IPS DF 6.9 (cell line): ENCODE measurements at regions not wholly inside any gene's neighbourhood (a gene's known extent, or its start where the extent isn't known, plus 50 kb on each side); places are given as distances from the start of the nearest gene placed in this dataset.
"Not testable (repeated sequence)": the region's sequence is repeated elsewhere in the genome, so short reads cannot be mapped to it uniquely, and the experiment has no call there.

ENCODE experiments used
- DNase-seq: peaks from one replicate; pipeline ENCODE4 v3.0.0-alpha.2; 2013; ENCODE audit warnings: low read depth, low spot score
- H3K27ac ChIP-seq: one replicate; pipeline ENCODE4 v1.5.1; 2013; ENCODE audit warnings: low read length, control low read depth
- H3K27me3 ChIP-seq: 2 replicates; pipeline ENCODE4 v1.6.1; 2013; ENCODE audit warnings: mild to moderate bottlenecking, low read length; ENCODE audit not compliant: control insufficient read depth, insufficient read depth
- H3K36me3 ChIP-seq: 2 replicates; pipeline ENCODE4 v1.6.1; 2013; ENCODE audit warnings: low read length; ENCODE audit not compliant: control insufficient read depth, insufficient read depth
- H3K4me1 ChIP-seq: 2 replicates; pipeline ENCODE4 v1.6.1; 2013; ENCODE audit warnings: low read length; ENCODE audit not compliant: control insufficient read depth, insufficient read depth
- H3K4me3 ChIP-seq: 2 replicates; pipeline ENCODE4 v1.5.1; 2013; ENCODE audit warnings: mild to moderate bottlenecking, low read length
- H3K9me3 ChIP-seq: 2 replicates; pipeline ENCODE4 v1.6.1; 2013; ENCODE audit warnings: low read length, inconsistent platforms; ENCODE audit not compliant: control insufficient read depth, insufficient read depth
- WGBS: extraction: QIAGEN DNeasy Blood & Tissue Kit; methylation state at CpG from one replicate; pipeline ENCODE4 v1.1.7; 2013; ENCODE audit warnings: mixed read lengths, missing lambda C conversion rate; ENCODE audit not compliant: insufficient read length, insufficient coverage; 5-methylcytosine and 5-hydroxymethylcytosine counted together

DNA sequence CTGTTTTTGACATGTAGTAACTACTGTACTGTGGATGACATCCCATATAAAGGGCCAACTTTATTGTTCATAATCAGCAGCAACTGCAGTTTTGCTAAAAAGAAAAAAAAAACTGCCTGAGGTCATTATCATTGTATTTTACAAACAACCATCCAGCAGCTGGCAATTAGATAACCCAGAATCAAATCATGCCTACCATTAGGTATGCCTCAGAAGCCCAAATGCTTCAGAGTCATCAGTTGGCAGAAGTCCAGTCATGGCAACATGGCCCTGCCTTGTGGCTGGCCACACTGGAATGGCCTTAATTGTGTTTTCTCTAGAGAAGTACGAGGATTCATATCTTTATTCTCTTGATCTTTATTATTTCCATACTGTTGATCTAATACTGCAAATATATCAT lies 462.4 kb upstream of the NRSN1 start:
- Histone ChIP-seq H3K36me3 (no peaks in the 10 kb centered on the region), H3K4me1 (no peaks in the 10 kb centered on the region), H3K9me3 (no peaks in the 10 kb centered on the region), H3K4me3 (no peak overlapping the region), H3K27me3 (no peaks in the 10 kb centered on the region), H3K27ac (no peak overlapping the region)
- no CpG with 5 or more reads among the region's 1 CpG for WGBS
- no peak for DNase-seq

DNA sequence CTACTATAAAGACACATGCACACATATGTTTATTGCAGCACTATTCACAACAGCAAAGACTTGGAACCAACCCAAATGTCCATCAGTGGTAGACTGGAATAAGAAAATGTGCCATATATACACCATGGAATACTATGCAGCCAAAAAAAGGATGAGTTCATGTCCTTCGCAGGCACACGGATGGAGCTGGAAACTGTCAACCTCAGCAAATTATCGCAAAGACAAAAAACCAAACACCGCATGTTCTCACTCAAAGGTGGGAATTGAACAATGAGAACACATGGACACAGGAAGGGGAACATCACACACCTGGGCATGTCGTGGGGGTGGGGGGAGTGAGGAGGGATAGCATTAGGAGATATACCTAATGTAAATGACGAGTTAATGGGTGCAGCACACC lies 460.1 kb upstream of the NRSN1 start:
- DNase-seq, H3K27ac ChIP-seq, H3K4me1 ChIP-seq, H3K36me3 ChIP-seq, H3K4me3 ChIP-seq, H3K27me3 ChIP-seq, H3K9me3 ChIP-seq: not testable (repeated sequence)
- WGBS, result no CpG with 5 or more reads among the region's 6 CpGs

DNA sequence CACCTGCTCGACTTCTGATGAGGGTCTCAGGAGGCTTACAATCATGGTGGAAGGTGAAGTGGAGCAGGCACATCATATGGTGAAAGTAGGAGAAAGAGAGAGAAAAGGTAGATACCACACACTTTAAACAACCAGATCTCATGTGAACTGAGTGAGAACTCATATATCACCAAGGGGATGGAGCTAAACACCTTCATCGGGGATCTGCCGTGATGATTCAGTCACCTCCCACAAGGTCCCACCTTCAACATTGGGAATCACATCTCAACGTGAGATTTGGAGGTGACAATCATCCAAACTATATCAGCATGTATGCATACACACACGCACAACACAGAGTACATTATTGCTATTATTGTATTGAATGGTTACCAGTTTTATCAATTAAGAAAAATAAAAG lies 453.3 kb upstream of the NRSN1 start:
- Histone ChIP-seq H3K9me3 (no peaks in the 10 kb centered on the region), H3K4me3 (no peak overlapping the region), H3K27me3 (no peaks in the 10 kb centered on the region), H3K27ac (no peak overlapping the region), H3K4me1 (no peaks in the 10 kb centered on the region), H3K36me3 (no peaks in the 10 kb centered on the region)
- no CpG with 5 or more reads among the region's 5 CpGs for WGBS
- no peak for DNase-seq

DNA sequence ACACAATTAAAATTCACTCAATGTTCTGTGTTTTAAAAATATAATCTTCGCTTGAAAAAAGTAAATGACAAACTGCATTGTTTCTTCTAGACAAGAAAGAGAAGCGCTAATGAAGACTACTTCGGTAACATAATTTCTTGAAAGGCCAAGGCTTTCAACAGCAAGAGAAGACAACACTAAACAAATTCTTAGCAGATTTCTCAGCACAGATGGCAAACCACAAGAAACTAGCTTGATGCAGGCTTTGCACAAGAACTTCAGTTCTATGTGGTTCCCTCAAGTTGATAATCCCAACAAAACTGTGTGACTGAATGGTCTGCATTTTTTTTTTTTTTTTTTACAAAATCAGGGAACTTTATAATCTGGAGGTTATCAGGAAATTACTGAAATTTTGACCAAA lies 447.4 kb upstream of the NRSN1 start:
- Histone ChIP-seq H3K4me3 (no peak overlapping the region), H3K4me1 (no peaks in the 10 kb centered on the region), H3K9me3 (no peaks in the 10 kb centered on the region), H3K27me3 (no peaks in the 10 kb centered on the region), H3K36me3 (no peaks in the 10 kb centered on the region), H3K27ac (no peak overlapping the region)
- WGBS, result 100% methylated on average over 1 of the region's 3 CpGs
- no peak for DNase-seq

GRCh38 chr6:23681743-23682142 lies 444.3 kb upstream of the NRSN1 start:
- no CpG with 5 or more reads among the region's 3 CpGs for WGBS
- Histone ChIP-seq H3K36me3 (no peaks in the 10 kb centered on the region), H3K4me1 (0 out of 2 replicates have a peak, but pooled peaks cover 1% of the 10 kb centered on the region), H3K4me3 (no peak overlapping the region), H3K9me3 (no peaks in the 10 kb centered on the region), H3K27ac (no peak overlapping the region), H3K27me3 (no peaks in the 10 kb centered on the region)
- no peak for DNase-seq

DNA sequence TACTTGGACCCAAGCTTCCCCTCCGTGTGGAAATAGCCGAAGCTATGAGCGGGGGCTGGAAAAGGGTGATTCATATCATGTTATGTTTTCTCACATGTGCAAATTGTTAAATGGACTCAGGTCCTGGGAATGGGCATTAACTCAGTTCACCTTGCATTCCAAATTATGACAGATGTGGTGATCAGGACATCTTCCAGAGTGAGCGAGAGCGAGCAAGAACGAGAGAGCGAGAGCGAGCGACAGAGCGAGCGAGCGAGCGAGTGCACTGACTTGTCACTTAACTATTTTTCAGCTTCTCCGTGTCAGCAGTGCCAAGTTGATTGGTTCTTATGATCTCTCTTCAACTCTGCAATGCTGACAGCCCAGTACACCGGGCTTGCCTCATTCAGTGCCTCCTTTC lies 437.4 kb upstream of the NRSN1 start:
- no peak overlapping the region for H3K4me3 ChIP-seq
- H3K4me1 ChIP-seq, result 0 out of 2 replicates have a peak, but pooled peaks cover 1% of the 10 kb centered on the region
- no peak overlapping the region for H3K27ac ChIP-seq
- no peaks in the 10 kb centered on the region for H3K36me3 ChIP-seq
- H3K27me3 ChIP-seq, result no peaks in the 10 kb centered on the region
- DNase-seq, result no peak
- no CpG with 5 or more reads among the region's 15 CpGs for WGBS
- no peaks in the 10 kb centered on the region for H3K9me3 ChIP-seq

- Histone ChIP-seq H3K4me3 (no peak overlapping the region), H3K27ac (no peak overlapping the region)
Observed at GRCh38 chr6:23690453-23691049, 435.5 kb upstream of the NRSN1 start.

DNA sequence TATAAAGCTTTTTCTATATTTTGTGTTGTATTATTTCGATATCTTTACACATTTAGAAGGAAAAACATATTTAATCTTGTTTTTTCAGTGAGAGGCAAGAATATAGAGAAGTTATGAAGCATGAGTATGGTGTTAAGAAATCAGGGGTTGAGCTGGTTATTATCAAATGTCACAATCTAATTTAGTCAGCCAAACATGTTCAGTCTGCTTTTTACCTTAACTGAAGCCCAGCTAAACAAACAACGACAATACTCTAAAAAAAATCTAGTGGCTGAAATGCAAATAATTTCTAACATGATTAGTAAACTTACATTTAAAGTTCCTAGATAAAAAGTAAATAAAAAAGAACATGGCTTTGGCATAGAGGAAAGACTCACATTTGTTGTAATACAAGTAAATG lies 433.8 kb upstream of the NRSN1 start:
- H3K36me3 ChIP-seq, result no peaks in the 10 kb centered on the region
- no peaks in the 10 kb centered on the region for H3K27me3 ChIP-seq
- no peak overlapping the region for H3K27ac ChIP-seq
- no peaks in the 10 kb centered on the region for H3K4me1 ChIP-seq
- H3K4me3 ChIP-seq, result no peak overlapping the region
- WGBS, result no CpG with 5 or more reads among the region's 2 CpGs
- DNase-seq, result no peak
- no peaks in the 10 kb centered on the region for H3K9me3 ChIP-seq

More at GRCh38 chr6:23690453-23691049, 435.5 kb upstream of the NRSN1 start:
- Histone ChIP-seq H3K9me3 (no peaks in the 10 kb centered on the region), H3K36me3 (no peaks in the 10 kb centered on the region), H3K27me3 (no peaks in the 10 kb centered on the region), H3K4me1 (no peaks in the 10 kb centered on the region)
- whole genome bisulfite sequencing, result no CpG with 5 or more reads among the region's 5 CpGs
- DNase-seq, result no peak

DNA sequence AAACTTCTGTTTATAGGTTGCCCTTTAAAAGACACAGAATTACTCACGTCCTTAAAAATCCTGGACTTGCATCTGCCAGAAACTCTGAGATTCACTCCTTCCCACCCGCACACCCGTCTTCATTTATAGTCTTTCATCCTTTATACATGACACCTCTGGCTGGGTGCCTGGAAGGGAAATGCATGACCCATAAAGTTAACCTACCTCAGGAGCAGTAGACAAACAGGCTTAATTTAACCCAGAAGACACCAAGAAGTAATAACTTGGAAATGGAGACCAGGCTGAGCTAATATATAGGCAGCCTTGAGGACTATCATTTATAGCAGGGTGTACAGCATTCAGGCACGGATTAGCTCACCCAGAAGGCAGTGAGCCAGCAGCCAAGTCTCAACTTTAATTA lies 429.0 kb upstream of the NRSN1 start:
- Histone ChIP-seq H3K9me3 (no peaks in the 10 kb centered on the region), H3K27ac (no peak overlapping the region), H3K4me1 (no peaks in the 10 kb centered on the region), H3K4me3 (no peak overlapping the region), H3K36me3 (no peaks in the 10 kb centered on the region), H3K27me3 (no peaks in the 10 kb centered on the region)
- DNase-seq, result no peak
- WGBS, result no CpG with 5 or more reads among the region's 4 CpGs

- WGBS, result no CpG with 5 or more reads among the region's 2 CpGs
- no peaks in the 10 kb centered on the region for H3K36me3 ChIP-seq
- no peak overlapping the region for H3K4me3 ChIP-seq
- no peak for DNase-seq
- H3K27ac ChIP-seq, result no peak overlapping the region
- no peaks in the 10 kb centered on the region for H3K27me3 ChIP-seq
- no peaks in the 10 kb centered on the region for H3K9me3 ChIP-seq
- H3K4me1 ChIP-seq, result no peaks in the 10 kb centered on the region
Observed at GRCh38 chr6:23704479-23705052, 421.4 kb upstream of the NRSN1 start.

GRCh38 chr6:23705697-23706096 lies 420.3 kb upstream of the NRSN1 start:
- no CpG with 5 or more reads among the region's 2 CpGs for WGBS
- no peaks in the 10 kb centered on the region for H3K36me3 ChIP-seq
- no peak overlapping the region for H3K4me3 ChIP-seq
- no peaks in the 10 kb centered on the region for H3K9me3 ChIP-seq
- no peaks in the 10 kb centered on the region for H3K4me1 ChIP-seq
- no peak for DNase-seq
- H3K27ac ChIP-seq, result no peak overlapping the region
- no peaks in the 10 kb centered on the region for H3K27me3 ChIP-seq
